ENCODE measurements at regions not wholly inside any gene's neighbourhood (a gene's known extent, or its start where the extent isn't known, plus 50 kb on each side); places are given as distances from the start of the nearest gene placed in this dataset.

DNA sequence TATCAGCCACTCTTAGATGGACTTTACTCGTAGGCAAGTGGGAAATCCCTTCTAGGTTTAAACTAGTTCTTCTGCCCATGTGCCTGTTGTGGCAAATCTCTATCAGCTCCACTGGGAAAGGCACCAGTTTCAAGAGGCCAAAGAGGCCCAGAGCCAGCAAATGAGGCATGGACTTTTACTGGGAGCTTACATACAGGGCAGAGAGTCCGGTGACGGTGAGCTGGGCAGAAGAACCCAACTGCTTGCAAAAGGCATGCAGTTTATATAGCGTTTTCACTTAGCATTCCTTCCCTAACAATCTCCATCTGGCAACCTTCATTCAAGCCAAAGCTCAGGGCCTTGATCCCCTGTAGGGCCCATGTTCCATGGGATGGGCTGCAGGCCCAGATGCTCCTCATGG lies 93.0 kb upstream of the C3orf80 start:
- no peak for DNase-seq

DNA sequence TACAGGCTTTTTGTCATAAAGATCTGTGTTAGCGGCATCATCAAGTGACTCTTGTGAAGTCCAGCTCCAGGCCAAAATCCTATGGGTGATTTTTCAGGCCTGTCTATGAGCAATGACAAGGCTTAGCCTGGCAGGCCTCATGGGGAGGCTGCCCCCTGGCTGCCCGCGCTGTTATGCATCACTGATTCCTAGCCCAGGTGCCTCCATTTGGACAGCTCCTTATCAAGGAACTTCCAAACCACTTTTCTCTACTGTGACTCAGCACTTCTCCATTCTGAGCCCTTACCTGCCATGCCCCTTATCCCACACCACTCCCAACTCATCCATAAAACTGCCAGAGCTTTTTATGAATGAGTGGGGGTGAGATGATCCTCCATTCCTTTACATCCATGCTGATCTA lies 91.5 kb upstream of the C3orf80 start:
- no peak for DNase-seq

DNA sequence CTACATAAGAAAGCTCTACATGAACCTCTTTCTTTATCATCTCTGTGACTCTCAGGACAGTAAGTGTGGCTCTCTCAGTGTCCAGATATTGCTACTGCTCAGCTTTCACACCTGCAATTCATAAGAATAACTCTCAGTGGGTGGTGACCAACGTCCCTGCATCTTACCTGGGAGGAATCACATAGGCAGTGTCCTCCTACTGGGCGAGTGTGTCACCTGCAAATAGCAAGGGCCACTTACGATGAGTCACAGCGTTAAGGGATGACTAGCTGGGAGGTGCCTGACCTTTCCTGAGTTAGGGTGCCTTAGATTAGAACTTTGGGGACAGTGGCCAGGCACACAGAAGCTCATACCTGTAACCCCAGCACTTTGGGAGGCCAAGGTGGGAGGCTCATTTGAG lies 90.8 kb upstream of the C3orf80 start:
- no peak for DNase-seq

DNA sequence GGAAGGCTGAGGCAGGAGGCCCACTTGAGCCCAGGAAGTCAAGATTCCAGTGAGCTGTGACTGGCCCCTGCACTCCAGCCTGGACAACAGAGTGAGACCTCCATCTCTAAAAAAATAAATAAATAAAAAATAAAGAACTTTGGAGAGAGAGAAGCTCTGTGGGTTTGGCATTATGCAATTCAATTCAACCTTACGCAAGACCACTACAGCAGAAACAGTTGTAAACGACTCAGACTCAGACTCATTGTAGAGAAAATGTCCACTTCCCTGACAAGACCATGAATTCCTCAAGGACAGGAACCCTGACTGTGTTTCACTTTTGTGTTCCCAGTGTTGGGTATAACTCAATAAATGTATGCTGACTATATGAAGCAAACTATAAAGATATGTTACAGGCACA lies 90.3 kb upstream of the C3orf80 start:
- peak; percentile 30 for DNase-seq

DNA sequence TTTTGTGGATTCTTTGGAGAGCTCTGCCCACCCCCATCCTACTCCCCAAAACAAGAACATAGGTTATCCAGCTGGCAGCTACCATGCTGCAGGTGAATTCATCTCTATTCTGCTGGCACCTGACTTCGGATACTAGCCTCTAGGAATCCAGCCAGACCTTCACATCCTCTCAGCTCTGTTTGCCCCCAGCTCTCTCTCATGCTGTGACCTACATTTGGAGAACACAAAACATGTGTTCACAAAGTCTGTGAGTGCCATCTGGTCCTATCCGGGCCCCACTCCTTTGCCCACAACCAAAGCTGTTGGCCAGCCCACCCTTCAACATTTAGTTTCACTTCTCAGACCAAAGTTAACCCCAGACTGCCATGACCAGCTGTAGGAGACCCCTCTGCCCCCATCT lies 89.4 kb upstream of the C3orf80 start:
- DNase-seq = no peak

DNA sequence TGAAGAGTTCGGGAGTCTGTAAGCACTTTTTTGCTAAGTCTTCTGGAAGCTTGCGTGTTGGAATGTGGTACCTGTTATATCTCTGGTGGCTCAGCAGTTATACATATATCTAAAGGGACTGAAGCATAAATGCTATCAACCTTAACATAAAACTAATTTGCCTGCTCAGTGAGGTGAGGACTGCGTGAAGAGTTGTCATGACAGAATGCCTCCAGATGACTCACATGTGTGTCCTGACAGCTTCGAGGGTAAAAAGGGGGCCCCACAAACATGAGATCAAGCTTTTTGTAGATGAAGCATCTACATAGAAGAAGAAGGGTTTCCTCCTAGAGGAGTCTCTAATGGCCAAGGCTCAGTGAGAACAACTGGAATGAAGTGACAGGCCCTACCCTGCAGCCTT lies 88.8 kb upstream of the C3orf80 start:
- DNase-seq = no peak

DNA sequence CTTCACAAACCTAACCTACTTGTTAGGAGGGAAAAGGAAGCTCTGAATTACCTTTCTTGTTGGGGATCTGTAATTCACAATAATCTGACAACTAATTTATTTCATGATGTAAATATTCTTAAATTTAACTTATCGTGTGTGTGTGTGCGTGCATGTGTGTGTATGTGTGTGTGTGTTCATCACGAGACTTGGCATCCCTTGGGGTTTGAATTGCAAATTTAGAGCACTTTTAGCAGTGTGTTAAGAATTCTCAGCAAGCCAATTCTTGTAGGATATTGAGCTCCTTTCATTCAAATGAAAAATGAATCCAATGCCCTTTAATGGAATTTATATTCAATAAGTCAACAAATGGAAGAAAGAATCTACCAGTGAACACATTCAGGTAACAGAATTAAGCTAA lies 85.9 kb upstream of the C3orf80 start:
- DNase-seq = no peak

DNA sequence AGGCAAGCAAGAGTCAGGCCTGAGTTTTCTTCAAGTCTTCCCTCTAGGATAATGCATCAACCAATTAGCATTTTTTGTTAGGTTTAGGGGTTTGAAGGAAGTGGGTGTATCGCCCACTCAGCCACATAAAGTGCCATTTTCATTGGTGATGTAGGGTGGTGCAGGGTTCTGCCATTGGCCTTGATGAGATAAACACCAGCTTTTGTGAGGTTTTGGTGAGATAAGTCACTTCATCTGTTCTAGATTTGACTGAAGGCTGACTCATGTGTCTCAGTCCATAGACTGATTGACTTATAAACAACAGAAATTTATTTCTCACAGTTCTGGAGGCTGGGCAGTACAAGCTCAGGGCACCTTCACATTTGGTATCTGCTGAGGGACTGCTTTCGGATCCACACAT lies 84.5 kb upstream of the C3orf80 start:
- DNase-seq = no peak

DNA sequence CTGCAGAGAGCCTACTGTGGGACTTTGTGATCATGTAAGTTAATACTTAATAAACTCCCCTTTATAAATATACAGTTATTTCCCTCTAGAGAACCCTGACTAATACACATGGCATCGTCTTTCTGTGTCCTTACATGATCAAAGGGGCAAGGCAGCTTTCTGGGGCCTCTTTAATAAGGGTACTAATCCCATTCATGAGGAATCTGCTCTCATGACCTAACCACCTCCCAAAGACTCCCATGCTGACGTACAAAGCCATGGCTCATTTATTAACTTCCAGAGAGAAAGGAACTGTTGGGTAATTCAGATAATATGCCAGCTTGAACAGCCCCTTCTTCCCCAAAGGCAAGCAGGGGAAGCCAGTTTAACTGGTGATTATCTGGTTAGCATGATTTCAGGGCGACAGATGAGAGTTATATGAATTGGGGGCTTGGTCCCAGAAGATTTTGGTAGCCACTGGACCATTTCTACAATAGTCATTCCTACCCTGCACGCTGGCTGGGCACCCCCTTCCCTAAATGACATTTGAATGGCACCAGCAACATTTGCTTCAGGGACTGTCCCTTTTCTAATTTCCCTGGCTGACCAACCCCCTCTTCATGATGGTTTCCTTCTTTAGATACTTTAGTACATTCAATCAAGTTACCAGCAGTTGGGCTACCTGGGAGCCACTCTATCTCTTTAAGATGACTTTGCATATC lies 83.6 kb upstream of the C3orf80 start:
- DNase-seq = no peak

DNA sequence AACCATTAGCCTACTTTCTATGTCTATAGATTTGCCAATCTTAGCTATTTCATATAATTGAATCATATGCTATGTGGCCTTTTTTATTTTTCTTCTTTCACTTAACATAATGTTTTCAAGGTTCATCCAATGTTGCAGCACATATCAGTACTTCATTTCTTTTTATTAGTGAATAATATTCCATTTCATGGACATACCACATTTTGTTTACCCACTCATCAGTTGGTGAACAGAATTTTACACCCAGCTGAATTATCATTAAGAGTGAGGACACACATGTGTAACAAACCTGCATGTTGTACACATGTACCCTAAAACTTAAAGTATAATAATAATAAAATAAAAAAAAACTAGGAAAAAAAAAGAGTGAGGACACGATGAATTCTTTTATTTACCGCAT lies 81.7 kb upstream of the C3orf80 start:
- no peak for DNase-seq

DNA sequence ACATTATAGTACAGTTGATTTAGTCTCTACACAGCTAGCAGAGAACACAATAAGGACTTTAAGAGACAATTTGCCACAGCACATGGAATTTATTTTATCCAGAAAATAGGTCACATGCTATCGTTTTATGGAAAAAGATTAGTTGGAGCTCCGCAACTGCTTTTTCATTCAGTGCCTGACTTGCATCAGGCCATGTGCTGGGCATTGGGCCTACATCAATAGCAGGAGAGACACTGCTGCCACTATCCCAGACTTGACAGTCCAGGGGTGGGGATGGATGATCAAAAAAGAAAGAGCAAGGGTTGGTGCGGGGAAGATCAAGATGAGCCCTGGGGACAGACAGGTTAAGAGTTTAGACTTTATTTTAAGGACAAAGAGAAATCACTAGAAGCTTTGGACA lies 75.2 kb upstream of the C3orf80 start:
- DNase-seq = no peak

DNA sequence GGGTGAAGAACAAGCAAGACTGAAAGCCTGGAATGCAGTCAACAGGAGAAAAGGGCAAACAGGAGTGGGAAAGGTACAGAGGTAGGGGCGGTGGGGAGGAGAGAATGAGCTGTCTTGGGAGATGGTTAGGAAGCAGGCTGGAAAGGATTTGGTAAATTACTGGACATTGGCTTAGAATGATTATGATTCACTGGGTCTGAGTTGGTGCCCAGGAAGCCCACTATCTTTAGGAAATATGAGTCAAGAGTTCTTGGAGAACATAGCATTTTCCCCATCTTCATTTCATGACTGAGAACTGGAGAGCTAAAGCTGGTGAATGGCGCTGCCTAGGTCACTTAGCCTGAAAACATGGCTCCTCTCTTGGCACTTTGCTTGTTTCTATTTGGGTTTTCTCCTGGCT lies 74.7 kb upstream of the C3orf80 start:
- DNase-seq = no peak

DNA sequence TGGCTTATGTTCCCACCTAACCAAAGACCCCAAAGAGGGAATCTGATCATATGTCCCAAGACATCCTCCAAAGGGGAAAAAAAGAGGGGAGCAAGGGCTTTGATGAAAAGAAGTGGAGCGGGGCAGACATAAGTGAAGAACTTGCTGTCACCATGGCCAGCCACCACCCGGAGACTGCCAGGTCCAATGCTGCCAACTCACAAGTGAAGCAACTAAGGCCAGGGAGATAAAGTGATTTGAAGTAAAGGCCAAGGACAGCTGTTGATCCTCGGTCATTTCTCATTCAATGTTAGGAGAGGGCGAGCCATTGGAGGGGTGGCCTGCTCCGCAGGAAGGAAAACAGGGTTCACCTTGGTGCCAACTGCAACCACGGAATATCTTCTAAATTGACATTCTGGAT lies 72.6 kb upstream of the C3orf80 start:
- DNase-seq = no peak

DNA sequence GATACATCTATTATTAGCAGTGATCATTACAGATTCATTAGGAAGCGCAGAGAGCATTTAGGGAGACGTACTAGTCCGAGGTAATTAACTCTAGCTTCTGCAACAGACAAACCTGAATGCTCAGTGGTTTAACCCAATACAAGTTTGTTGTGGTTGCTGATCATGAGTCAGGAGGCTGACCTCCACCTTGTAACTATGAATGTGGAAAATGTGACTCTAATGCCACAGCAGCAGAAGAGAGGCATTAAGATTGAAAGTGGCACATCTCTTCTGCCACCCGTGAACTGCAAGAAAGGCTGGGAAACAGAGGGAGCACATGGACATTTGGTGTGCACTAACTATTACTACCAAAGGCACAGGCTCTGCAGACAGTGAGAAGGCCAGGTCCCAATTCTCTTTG lies 71.2 kb upstream of the C3orf80 start:
- DNase-seq = no peak

DNA sequence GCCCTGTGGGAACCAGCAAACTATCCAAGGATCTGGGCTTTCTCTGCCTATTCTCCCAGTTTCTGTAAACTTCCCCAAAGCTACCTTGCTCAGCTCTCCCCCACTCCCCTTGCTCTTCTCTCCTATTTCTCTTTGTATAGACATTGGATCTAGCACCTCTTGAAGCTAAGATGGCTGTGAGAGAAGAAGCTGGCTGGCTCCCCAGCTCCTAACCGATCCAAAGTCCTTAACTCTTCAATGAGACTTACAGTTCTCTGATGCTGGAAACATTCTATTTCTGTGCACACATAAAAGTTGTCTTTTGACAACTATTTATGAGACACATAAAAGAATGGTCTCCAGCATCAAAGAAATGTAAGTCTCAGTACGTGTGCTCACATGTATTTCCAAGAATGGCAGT lies 70.6 kb upstream of the C3orf80 start:
- DNase-seq = no peak

DNA sequence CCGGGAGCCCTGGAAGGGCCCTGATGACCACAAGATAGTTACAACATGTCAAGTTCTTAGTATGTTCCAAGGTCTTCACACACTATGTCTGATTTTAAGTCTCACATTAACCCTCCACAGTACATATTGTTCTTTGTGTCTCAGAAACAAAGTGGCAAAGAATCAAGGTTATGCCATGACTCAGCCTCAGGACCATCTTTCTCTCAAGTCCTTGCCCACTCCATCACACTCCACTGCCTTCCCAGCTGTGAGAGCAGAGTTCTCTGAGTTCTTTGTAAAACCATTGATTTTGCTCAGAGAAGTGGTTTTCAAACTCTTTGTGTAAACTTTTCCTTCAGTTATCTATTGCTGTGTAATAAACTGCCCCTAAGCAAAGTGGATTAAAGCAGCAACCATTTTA lies 67.9 kb upstream of the C3orf80 start:
- DNase-seq = no peak

DNA sequence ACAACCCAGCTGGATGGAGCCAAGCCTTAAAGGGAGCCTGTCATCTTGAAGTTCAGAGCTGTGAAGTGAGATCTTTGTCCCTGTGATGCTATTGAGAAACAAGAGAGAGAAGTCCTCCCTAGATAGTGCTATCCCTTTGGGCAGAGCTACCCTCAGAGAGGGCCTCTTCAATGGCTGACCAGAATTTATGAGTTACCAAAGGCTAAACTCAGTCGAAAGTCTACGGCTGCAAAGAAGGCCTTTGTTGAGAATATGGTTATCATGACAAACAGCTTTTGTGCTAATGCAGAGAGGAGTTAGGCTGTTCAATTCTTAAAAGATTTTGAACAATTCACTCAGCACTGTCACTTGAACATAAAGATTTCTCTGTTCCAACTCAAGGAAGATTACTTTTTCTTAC lies 65.9 kb upstream of the C3orf80 start:
- no peak for DNase-seq

DNA sequence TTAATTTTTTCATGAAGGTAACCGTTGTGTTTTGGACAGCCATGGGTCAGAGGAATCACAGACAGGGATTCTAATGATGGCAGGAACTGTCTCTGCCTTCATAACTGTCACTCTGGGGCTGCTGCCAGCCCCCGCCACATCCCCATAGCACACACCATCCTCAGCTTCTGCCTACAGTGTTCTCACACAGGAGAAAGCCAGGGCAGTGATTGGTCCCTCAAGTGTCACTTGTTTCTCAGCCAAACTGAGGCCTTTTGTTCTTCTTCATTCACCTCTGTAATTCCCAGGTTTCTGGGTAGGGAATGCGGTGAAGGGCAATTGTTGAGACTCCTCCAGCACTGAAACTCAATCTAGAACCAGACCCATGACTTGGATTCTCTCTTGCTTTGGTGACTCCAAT lies 65.4 kb upstream of the C3orf80 start:
- no peak for DNase-seq

DNA sequence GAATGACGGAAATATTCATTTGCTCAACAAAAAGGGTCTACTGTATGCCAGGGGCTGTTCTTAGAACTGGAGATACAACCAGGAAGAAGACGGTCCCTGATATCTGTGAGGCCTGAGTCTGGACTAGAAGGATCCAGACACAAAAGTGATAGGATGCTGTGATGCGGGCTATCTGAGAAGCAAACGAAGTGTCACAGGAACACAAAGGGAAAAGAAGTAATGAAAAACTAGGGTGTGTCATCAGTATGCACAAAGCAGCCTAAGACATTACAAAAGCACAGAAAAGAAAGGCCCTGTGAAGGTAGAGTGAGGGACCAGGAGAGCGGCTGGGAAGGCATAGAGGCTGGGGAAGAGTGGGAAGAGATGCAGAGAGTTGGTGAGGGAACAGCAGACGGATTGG lies 63.3 kb upstream of the C3orf80 start:
- DNase-seq = no peak

DNA sequence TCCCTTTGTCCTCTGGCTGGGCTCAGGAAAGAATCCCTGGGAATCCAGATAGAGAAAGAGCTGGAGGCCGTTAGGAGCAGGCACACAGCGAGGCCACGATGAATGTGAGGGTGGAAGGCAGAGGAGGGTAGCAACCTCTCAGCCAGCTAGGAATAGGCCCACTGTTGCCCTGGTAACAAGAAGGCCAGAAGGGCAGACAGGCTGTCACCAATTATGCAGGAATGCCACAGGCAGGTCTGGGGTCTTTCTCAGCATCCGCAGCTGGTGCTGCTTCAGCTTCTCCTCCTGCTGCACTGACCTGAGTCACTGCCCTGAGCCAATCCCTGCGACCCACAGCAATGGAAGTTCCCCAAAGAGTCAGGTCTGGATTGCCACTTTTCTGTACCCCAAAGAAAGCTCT lies 62.8 kb upstream of the C3orf80 start:
- DNase-seq = no peak

DNA sequence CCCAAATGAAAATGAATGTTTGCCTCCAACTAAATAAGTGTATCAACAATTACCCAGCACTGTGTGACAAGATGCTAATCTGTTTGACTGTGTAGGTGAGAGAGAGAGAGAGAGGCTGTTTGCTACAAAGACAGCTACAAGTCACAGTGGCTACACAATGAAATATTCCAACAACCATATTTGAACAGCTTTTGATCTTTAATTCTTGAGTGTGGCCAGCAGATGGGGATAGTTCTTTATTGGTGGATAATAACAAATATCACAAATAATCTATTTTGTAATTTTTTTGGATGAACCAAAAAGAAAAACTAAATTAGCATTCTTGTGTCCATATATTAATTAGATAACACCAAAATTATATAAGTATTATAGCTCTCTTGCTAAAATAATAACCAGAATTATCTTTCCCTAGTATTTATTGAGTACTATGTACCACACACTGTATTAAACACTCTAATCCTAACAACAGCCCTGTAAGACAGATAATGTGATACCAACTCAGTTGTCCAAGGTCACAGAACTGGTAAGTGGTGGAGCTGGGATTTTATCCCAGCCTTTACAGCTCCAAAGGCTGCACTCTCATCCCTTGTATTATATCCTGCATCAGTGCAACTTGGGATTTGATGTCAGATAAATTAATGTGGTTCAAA lies 61.9 kb upstream of the C3orf80 start:
- no peak for DNase-seq

DNA sequence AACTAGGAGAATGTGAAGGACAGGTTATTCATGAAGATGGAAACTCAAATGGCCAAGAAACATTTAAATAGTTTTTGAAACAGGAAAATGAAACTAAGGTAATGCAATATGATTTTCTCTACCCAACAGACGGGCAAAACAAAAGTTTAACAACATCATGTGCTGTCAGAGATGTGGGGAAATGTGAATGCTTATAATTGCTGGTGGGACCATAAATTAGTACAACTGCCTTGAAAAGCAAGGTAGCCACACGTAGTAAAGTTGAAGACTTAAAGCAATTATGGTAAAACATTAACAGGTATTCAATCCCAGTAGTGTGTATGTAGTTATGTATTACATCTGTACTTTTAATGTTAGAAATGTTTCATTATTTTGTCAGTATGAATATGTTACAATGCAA lies 57.0 kb upstream of the C3orf80 start:
- no peak for DNase-seq

DNA sequence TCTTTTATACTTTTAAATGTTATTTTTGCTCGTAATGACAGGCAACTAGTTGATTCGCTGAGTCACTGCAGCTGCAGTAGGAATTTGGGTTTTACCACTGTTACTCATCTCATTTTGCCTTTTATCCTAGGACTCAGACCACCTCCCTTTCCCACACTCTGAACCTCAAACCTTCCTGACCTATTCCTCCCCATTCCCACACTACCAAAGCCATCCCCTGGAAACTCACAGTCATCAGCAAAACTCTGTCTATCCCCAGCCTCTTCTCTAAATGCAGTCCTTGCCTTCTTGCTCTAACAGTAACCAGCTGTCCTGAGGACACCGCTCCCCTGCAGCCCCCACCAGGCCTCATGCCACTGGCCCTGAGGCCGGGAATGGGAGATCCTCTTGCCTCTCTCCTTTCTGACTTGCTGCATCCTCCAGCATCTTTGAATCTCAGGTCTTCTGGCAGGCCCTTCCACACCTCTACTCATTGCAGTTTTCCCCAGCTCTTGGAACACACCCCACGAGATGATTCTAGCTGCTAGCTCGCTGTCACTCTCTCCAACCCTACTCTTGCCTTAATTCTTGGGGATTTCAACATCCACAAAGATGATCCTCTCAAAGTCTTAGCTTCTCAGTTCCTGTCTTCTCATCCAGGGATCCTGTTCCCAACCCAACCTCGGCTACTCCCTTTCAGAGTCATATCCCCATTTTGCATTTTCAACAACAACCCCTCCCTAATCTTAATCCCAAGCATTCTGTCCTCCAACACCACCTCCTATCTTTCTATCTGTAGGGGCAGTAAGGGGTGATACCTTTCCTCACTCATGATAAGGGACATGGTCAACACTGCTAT lies 55.9 kb upstream of the C3orf80 start:
- no peak for DNase-seq
